Cerebellar cortex (tissue), 1 donor: ENCODE measurements at regions not wholly inside any gene's neighbourhood (a gene's known extent, or its start where the extent isn't known, plus 50 kb on each side); places are given as distances from the start of the nearest gene placed in this dataset.

ENCODE experiments used
- DNase-seq: peaks from one replicate; pipeline ENCODE4 v3.0.0-alpha.2; 2015; ENCODE audit warnings: low spot score

DNA sequence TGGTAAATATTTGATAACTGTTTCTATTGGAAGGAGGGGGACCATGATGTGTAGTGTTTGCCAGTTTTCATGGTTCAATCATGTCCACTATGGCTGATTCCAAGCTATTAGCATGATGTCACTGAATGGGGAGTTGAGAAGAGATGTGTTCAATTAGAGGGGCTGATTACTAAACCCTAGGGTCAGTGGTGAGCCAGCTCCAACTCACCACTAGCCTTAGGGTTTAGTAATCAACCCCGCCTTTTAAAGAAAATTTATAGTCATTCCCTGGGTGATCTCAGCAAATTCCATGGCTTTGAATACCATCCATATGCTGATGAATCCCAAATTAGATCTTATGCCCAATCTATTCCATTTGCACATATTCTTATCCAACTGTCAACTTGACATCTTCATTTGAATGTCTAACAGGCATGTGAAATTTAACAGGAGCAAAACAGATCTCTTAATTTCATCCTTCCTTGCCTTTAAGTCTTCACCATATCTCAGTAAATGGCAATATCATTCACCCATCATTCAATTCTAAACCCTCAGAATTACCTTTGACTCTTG lies 98.8 kb downstream of the GCNT1 start:
- no peak for DNase-seq

DNA sequence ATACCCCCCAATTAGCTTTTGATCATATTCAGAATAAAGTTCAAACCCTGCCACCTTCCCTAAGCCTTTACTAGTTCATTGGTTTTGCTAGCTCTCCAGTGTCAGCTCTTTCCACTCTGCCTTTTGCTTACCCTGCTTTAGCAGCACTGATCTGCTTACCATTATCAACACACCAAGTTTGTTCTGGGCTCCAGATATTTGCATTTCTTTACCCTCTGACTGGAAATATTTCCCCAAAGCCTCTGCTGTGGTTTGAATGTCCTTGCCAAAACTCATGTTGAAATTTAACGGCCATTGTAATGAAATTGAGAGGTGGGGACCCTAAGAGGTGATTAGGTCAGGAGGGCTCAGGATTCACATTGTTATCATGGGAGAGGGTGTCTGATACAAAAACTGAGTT lies 99.5 kb downstream of the GCNT1 start:
- no peak for DNase-seq

DNA sequence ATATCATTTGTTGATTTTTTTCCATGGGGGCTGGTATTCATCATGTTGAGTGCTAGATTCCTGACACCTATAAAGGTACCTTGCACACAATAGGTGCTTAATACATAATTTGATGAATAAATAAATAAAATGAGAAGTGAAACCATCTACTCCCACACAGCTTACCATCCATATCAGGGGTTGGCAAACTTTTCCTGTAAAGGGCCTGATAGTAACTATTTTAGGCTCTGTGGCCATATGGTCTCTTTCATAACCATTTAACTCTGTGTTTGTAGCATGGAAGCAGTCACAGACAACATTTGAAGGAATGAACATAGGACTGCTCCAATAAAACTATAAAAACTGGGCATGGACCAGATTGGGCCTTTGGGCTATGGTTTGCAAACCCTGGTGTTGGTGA lies 100.3 kb downstream of the GCNT1 start:
- peak; percentile 74 for DNase-seq

DNA sequence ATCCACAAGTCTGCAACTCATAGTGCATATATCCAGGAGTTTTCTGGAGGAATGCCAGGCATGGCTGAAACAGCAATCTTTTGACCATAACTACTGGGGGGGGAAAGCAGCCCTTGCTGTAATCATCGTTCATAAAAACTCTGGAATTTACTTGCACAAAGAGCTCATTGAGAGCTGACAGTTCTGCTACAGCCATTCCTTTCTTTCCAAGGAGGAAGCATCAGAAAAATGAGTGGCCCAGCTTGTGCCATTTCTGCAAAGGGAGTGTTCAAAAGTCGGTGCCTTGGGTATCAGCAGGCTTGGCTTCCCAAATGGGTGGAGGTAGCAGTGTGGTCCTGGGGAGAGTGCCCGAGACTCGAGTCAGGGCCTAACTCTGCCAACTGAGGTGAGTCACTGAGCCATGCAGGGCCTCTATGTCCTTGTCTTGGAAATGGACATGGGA lies 101.5 kb downstream of the GCNT1 start:
- no peak for DNase-seq

DNA sequence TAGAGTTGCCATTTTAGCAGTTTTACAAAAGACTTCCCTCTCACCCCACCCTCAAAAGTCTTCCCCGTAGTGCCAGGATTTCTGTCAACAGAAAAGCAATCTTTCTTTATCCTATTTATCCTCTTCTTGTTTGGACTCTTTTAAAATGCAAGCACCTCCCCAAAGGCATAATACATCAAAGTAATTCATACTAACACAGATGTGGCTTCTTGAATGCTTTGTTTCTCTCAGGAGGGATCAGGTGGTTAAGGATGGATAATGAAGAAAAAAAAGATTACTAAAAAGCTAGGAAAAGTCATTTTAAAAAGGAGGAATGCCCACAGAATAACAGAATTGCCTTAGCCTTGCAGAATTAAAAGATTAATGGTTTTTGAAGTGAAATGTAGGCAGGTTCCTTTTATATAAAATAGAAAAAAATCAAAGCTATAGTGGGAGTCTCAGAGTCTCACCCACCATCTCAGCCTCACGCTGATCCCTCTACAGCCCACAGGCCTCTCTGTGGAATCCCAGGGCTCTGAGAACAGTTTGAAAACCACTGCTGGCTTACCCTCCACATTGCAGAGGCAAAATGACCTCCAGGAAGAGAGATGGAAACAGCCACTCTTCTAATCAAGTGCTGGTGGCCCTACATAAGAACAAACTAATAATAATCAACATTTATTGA lies 102.2 kb downstream of the GCNT1 start:
- DNase-seq: no peak
